PC-3 (cell line): ENCODE measurements at regions not wholly inside any gene's neighbourhood (a gene's known extent, or its start where the extent isn't known, plus 50 kb on each side); places are given as distances from the start of the nearest gene placed in this dataset.

ENCODE experiments used
- ATAC-seq: fragments of 200-7000 bp; cut with Tn5 transposase; 2 replicates; pipeline ENCODE4 v1.9.1; 2020; ENCODE audit warnings: mild to moderate bottlenecking, moderate library complexity
- BruUV-seq: library from RNA; stranded (reverse); fragments of 400-500 nt; replicated peaks from 2 replicates; lab custom pipeline; 2021; lab: Mats Ljungman, UMichigan
- CTCF ChIA-PET: fragments of 300-600 bp; sonication (Branson Sonifier 250); formaldehyde crosslinking; loops from one replicate; lab custom pipeline; 2022; ENCODE audit warnings: antibody characterized with exemption; lab: Charles Lee
- POLR2A ChIA-PET: fragments of 300-600 bp; sonication (Branson Sonifier 250); formaldehyde crosslinking; loops from one replicate; lab custom pipeline; 2022; ENCODE audit warnings: antibody characterized with exemption; ENCODE audit not compliant: unreplicated experiment; lab: Charles Lee
- DNase-seq: peaks from one replicate; pipeline ENCODE4 v3.0.0-alpha.2; 2015
- H2AFZ ChIP-seq: fragments of 300-600 bp; sonication (generic); 2 replicates; pipeline ENCODE4 v1.6.0; 2016; ENCODE audit warnings: antibody characterized with exemption, low read length
- H3F3A ChIP-seq: fragments of 300-600 bp; sonication (generic); one replicate; pipeline ENCODE4 v1.6.0; 2017; ENCODE audit warnings: antibody characterized with exemption, low read length, control low read depth, mild to moderate bottlenecking; ENCODE audit not compliant: unreplicated experiment
- H3K27ac ChIP-seq: fragments of 300-600 bp; sonication (generic); 2 replicates; pipeline ENCODE4 v1.5.1; 2016; ENCODE audit warnings: mild to moderate bottlenecking, low read length
- H3K27me3 ChIP-seq: fragments of 300-600 bp; sonication (generic); 2 replicates; pipeline ENCODE4 v1.6.1; 2016; ENCODE audit warnings: low read length, mixed read lengths
- H3K36me3 ChIP-seq: fragments of 300-600 bp; sonication (generic); 2 replicates; pipeline ENCODE4 v1.6.1; 2016; ENCODE audit warnings: low read depth, mixed run types, low read length, mixed read lengths
- H3K4me1 ChIP-seq: fragments of 300-600 bp; sonication (generic); 2 replicates; pipeline ENCODE4 v1.5.1; 2016; ENCODE audit warnings: low read length; ENCODE audit not compliant: insufficient read depth
- H3K4me2 ChIP-seq: fragments of 300-600 bp; sonication (generic); 2 replicates; pipeline ENCODE4 v1.6.0; 2016; ENCODE audit warnings: low read length
- H3K4me3 ChIP-seq: fragments of 300-600 bp; sonication (generic); 2 replicates; pipeline ENCODE4 v1.5.1; 2016; ENCODE audit warnings: mild to moderate bottlenecking, low read length, mixed read lengths
- H3K79me2 ChIP-seq: fragments of 300-600 bp; sonication (generic); 2 replicates; pipeline ENCODE4 v1.6.1; 2017; ENCODE audit warnings: low read length, mixed read lengths
- H3K9ac ChIP-seq: fragments of 300-600 bp; sonication (generic); 2 replicates; pipeline ENCODE4 v1.6.0; 2016; ENCODE audit warnings: mild to moderate bottlenecking, low read length
- H3K9me2 ChIP-seq: fragments of 300-600 bp; sonication (generic); replicated peaks from 2 replicates; pipeline ENCODE4 v1.6.1; 2016; ENCODE audit warnings: mixed run types, low read length, mixed read lengths
- H3K9me3 ChIP-seq: fragments of 300-600 bp; sonication (generic); 2 replicates; pipeline ENCODE4 v1.6.1; 2016; ENCODE audit warnings: low read length, mixed read lengths
- H4K20me1 ChIP-seq: fragments of 300-600 bp; sonication (generic); 2 replicates; pipeline ENCODE4 v1.6.1; 2016; ENCODE audit warnings: low read length, mixed read lengths
- CTCF ChIP-seq: fragments of 300-600 bp; sonication (generic); conservative IDR thresholded peaks from 2 replicates; pipeline ENCODE4 v1.5.1; 2017; ENCODE audit warnings: antibody characterized with exemption, low read depth, mild to moderate bottlenecking, low read length
- EZH2 ChIP-seq: fragments of 300-600 bp; sonication (generic); IDR thresholded peaks from one replicate; pipeline ENCODE4 v1.6.1; 2017; ENCODE audit warnings: antibody characterized with exemption, mild to moderate bottlenecking, low read length; ENCODE audit not compliant: unreplicated experiment
- EZH2phosphoT487 ChIP-seq: fragments of 300-600 bp; sonication (generic); IDR thresholded peaks from 2 replicates; pipeline ENCODE4 v1.6.1; 2018; ENCODE audit warnings: mild to moderate bottlenecking, antibody characterized with exemption, low read length, borderline replicate concordance
- intact Hi-C: fragments of 100-400 bp; cut with micrococcal nuclease; formaldehyde crosslinking; loops from 2 replicates; pipeline ENCODE4 v1.9.0; 2023

- Histone ChIP-seq H2AFZ (no peak overlapping the region), H3K36me3 (no peaks in the 10 kb centered on the region), H3K4me3 (no peak overlapping the region), H4K20me1 (no peaks in the 10 kb centered on the region), H3F3A (no peaks in the 10 kb centered on the region), H3K4me1 (no peaks in the 10 kb centered on the region), H3K9ac (no peak overlapping the region), H3K79me2 (no peaks in the 10 kb centered on the region), H3K4me2 (no peak overlapping the region), H3K9me2 (no peaks in the 10 kb centered on the region), H3K9me3 (peaks cover 15% of the 10 kb centered on the region; the same call in 1 of the 2 replicates), H3K27me3 (no peaks in the 10 kb centered on the region), H3K27ac (no peak overlapping the region)
- TF ChIP-seq EZH2 (no peak), CTCF (no peak), EZH2phosphoT487 (no peak)
- CTCF ChIA-PET = no interaction called here
- DNase-seq (no peak), ATAC-seq (no peak)
- POLR2A ChIA-PET = no interaction called here
- no TSS peak for BruUV-seq
- intact Hi-C loops = no loop called here
These were observed 100.6 kb upstream of the AJAP1 start for GRCh38 chr1:4553761-4554160.

- Histone ChIP-seq H3K4me3 (no peak overlapping the region), H3K4me2 (no peak overlapping the region), H3K36me3 (no peaks in the 10 kb centered on the region), H3K9me3 (peaks cover 19% of the 10 kb centered on the region; the same call in 1 of the 2 replicates), H3K27me3 (no peaks in the 10 kb centered on the region), H3K79me2 (no peaks in the 10 kb centered on the region), H3K4me1 (no peaks in the 10 kb centered on the region), H3F3A (no peaks in the 10 kb centered on the region), H3K9me2 (no peaks in the 10 kb centered on the region), H2AFZ (no peak overlapping the region), H3K27ac (no peak overlapping the region), H4K20me1 (no peaks in the 10 kb centered on the region), H3K9ac (no peak overlapping the region)
- intact Hi-C loops = no loop called here
- no peak for ATAC-seq
- TF ChIP-seq CTCF (no peak), EZH2phosphoT487 (no peak), EZH2 (no peak)
- BruUV-seq = no TSS peak
- POLR2A ChIA-PET = no interaction called here
- DNase-seq = no peak
- CTCF ChIA-PET = no interaction called here
These were observed 100.0 kb upstream of the AJAP1 start for GRCh38 chr1:4554271-4554865.

GRCh38 chr1:4557949-4558348 lies 96.5 kb upstream of the AJAP1 start:
- Histone ChIP-seq H3K4me1 (no peaks in the 10 kb centered on the region), H3K9me3 (0 out of 2 replicates have a peak, but pooled peaks cover 21% of the 10 kb centered on the region), H3K4me2 (no peak overlapping the region), H3K4me3 (no peak overlapping the region), H3K27me3 (no peaks in the 10 kb centered on the region), H3K9me2 (no peaks in the 10 kb centered on the region), H3K79me2 (no peaks in the 10 kb centered on the region), H3K36me3 (no peaks in the 10 kb centered on the region), H3K27ac (no peak overlapping the region), H3F3A (no peaks in the 10 kb centered on the region), H3K9ac (no peak overlapping the region), H4K20me1 (no peaks in the 10 kb centered on the region), H2AFZ (no peak overlapping the region)
- ChIA-PET CTCF (no interaction called here), POLR2A (no interaction called here)
- ATAC-seq (no peak), DNase-seq (no peak)
- no peak for TF ChIP-seq CTCF
- no peak for TF ChIP-seq EZH2phosphoT487
- BruUV-seq = no TSS peak
- intact Hi-C loops = no loop called here
